K562 (cell line): ENCODE measurements at regions not wholly inside any gene's neighbourhood (a gene's known extent, or its start where the extent isn't known, plus 50 kb on each side); places are given as distances from the start of the nearest gene placed in this dataset.

Experiments used
- ATAC-seq: fragments of 200-7000 bp; cut with Tn5 transposase; 3 replicates; pipeline ENCODE4 v1.9.1; 2020; ENCODE audit warnings: moderate library complexity
- BruUV-seq: library from RNA; stranded (reverse); fragments of 400-500 nt; replicated peaks from 2 replicates; lab custom pipeline; 2021; lab: Mats Ljungman, UMichigan
- CTCF ChIA-PET: fragments of 300-600 bp; formaldehyde crosslinking; extraction: SDS; loops from one replicate; lab custom pipeline; 2021; ENCODE audit warnings: low intra/inter-chr PET ratio; lab: Yijun Ruan, JAX
- POLR2A ChIA-PET: fragments of 300-600, 350-650 bp; sonication (Branson Sonifier 250); formaldehyde crosslinking; extraction: SDS; loops from one replicate; lab custom pipeline; 2021; ENCODE audit warnings: antibody characterized with exemption, inconsistent platforms; lab: Yijun Ruan, JAX
- DNase-seq, 4 experiments: peaks; one replicate each; pipeline versions ENCODE4 v3.0.0 to v3.0.0-alpha.2; 2011 to 2018; ENCODE audit warnings: low spot score in 3 of 4, mixed read lengths in 3 of 4; ENCODE audit errors: extremely low read depth in 1 of 4
- FAIRE-seq: peaks from 2 replicates; lab custom pipeline; 2011; peaks lifted over from hg19 to GRCh38; lab: Jason Lieb, UNC
- H2AFZ ChIP-seq: 2 replicates; pipeline ENCODE4 v1.6.0; 2011; ENCODE audit warnings: low read depth, low read length, control low read depth, inconsistent platforms
- H3K27ac ChIP-seq: fragments of 200-600 bp; 3 replicates; pipeline ENCODE4 v1.8.0; 2011; ENCODE audit warnings: low read depth, mild to moderate bottlenecking, control low read depth, inconsistent platforms, low read length, moderate library complexity, mixed read lengths; ENCODE audit errors: extremely low read depth
- H3K27me3 ChIP-seq, 2 experiments: fragments of 300-600 bp in 1 of 2; 2 replicates in 1 of 2; 3 replicates in 1 of 2; pipeline versions ENCODE4 v1.6.0 to v1.8.0; 2011; ENCODE audit warnings: inconsistent platforms in 2 of 2, low read length in 2 of 2, mild to moderate bottlenecking in 1 of 2, mixed read lengths in 1 of 2, moderate library complexity in 1 of 2; ENCODE audit not compliant: control insufficient read depth in 2 of 2, insufficient read depth in 2 of 2
- H3K36me3 ChIP-seq: fragments of 300-600 bp; 3 replicates; pipeline ENCODE4 v1.8.0; 2011; ENCODE audit warnings: mild to moderate bottlenecking, low read length, inconsistent platforms; ENCODE audit not compliant: control insufficient read depth, insufficient read depth
- H3K4me1 ChIP-seq, 2 experiments: fragments of 200-600 bp in 1 of 2; replicated peaks in 1 of 2; 2 replicates in 1 of 2; 3 replicates in 1 of 2; pipeline versions ENCODE4 v1.5.1 to v1.8.0; 2011; ENCODE audit warnings: inconsistent platforms in 2 of 2, low read length in 2 of 2, mild to moderate bottlenecking in 1 of 2, mixed read lengths in 1 of 2, moderate library complexity in 1 of 2; ENCODE audit not compliant: control insufficient read depth in 2 of 2, insufficient read depth in 2 of 2
- H3K4me2 ChIP-seq: 2 replicates; pipeline ENCODE4 v1.6.1; 2011; ENCODE audit warnings: low read length, control low read depth, inconsistent platforms, mixed read lengths; ENCODE audit not compliant: insufficient read depth
- H3K4me3 ChIP-seq: fragments of 200-600 bp; sonication (generic), shearing (Covaris generic); 2 replicates; pipeline ENCODE4 v1.5.1; 2016; ENCODE audit warnings: control low read depth, inconsistent platforms
- H3K79me2 ChIP-seq: fragments of 200-600 bp; 3 replicates; pipeline ENCODE4 v1.8.0; 2011; ENCODE audit warnings: low read length, inconsistent platforms; ENCODE audit not compliant: control insufficient read depth, insufficient read depth
- H3K9ac ChIP-seq, 2 experiments: 2 replicates each; pipeline versions ENCODE4 v1.6.0 to v1.6.1; 2011; ENCODE audit warnings: low read depth in 2 of 2, low read length in 2 of 2, control low read depth in 1 of 2, inconsistent platforms in 1 of 2, mild to moderate bottlenecking in 1 of 2, mixed read lengths in 1 of 2; ENCODE audit not compliant: insufficient read depth in 1 of 2
- H3K9me1 ChIP-seq: one replicate; pipeline ENCODE4 v1.6.0; 2011; ENCODE audit warnings: inconsistent platforms, mild to moderate bottlenecking, low read length, moderate library complexity; ENCODE audit not compliant: control insufficient read depth, insufficient read depth
- H3K9me3 ChIP-seq: replicated peaks from 2 replicates; pipeline ENCODE4 v1.5.1; 2011; ENCODE audit warnings: low read depth, low read length, inconsistent platforms; ENCODE audit not compliant: control insufficient read depth, insufficient read depth
- H4K20me1 ChIP-seq: replicated peaks from 2 replicates; pipeline ENCODE4 v1.6.1; 2011; ENCODE audit warnings: low read length, inconsistent platforms, mixed read lengths; ENCODE audit not compliant: control insufficient read depth, insufficient read depth
- BCL6 ChIP-seq: fragments of 250-450 bp; sonication (Bioruptor Pico); IDR thresholded peaks from 2 replicates; pipeline ENCODE4 v1.4.0; 2020
- HNRNPK ChIP-seq: fragments of 200-400 bp; formaldehyde crosslinking; IDR thresholded peaks from one replicate; pipeline ENCODE4 v1.6.1; 2018; ENCODE audit warnings: mild to moderate bottlenecking, low read depth, low read length; ENCODE audit not compliant: poor library complexity, severe bottlenecking
- KHSRP ChIP-seq: fragments of 450-650 bp; IDR thresholded peaks from 2 replicates; pipeline ENCODE4 v1.6.1; 2017
- KLF1 ChIP-seq: fragments of 450-650 bp; IDR thresholded peaks from 2 replicates; pipeline ENCODE4 v1.6.1; 2016; ENCODE audit warnings: missing genetic modification characterization, missing compliant biosample characterization
- NFYB ChIP-seq: IDR thresholded peaks from 2 replicates; pipeline ENCODE4 v1.6.1; 2011; ENCODE audit warnings: mild to moderate bottlenecking, moderate library complexity; ENCODE audit not compliant: insufficient read length; ENCODE audit errors: extremely low read depth
- NR2C2 ChIP-seq, 2 experiments: fragments of 200-800 bp in 1 of 2; sonication (Bioruptor generic) in 1 of 2; sonication (generic) in 1 of 2; formaldehyde crosslinking in 1 of 2; IDR thresholded peaks; 2 replicates each; pipeline versions ENCODE4 v1.6.1 to v1.8.0; 2016 to 2022; ENCODE audit warnings: mild to moderate bottlenecking in 1 of 2, missing compliant biosample characterization in 1 of 2, missing genetic modification characterization in 1 of 2, missing genetic modification reagents in 1 of 2
- ZBTB2 ChIP-seq: fragments of 450-650 bp; IDR thresholded peaks from 2 replicates; pipeline ENCODE4 v1.6.1; 2016; ENCODE audit warnings: antibody characterized with exemption
- ZNF175 ChIP-seq: fragments of 200-800 bp; sonication (Bioruptor generic); IDR thresholded peaks from 2 replicates; pipeline ENCODE4 v1.6.1; 2016; ENCODE audit warnings: low read depth, mild to moderate bottlenecking, missing genetic modification characterization, missing compliant biosample characterization
- WGBS: fragments of 100-300 bp; shearing (Covaris generic); methylation state at CpG from one replicate; pipeline ENCODE4 v1.1.6; 2016; ENCODE audit warnings: low coverage, mixed read lengths; ENCODE audit not compliant: insufficient coverage; ENCODE audit errors: missing lambda C conversion rate; 5-methylcytosine and 5-hydroxymethylcytosine counted together
- in situ Hi-C: fragments of 300-500 bp; cut with MboI; formaldehyde crosslinking; loops from 4 replicates; pipeline ENCODE4 v1.15.0; 2018; ENCODE audit warnings: inconsistent platforms, mixed read lengths
- intact Hi-C: fragments of 100-400 bp; cut with micrococcal nuclease; formaldehyde crosslinking; loops from 2 replicates; pipeline ENCODE4 v1.14.2; 2022

- ATAC-seq (peak; percentile 85), DNase-seq (peak in 3 of 4 experiments; percentile 17 to 30 (median 25)), FAIRE-seq (peak; percentile 82)
- CTCF ChIA-PET, result no interaction called here
- Histone ChIP-seq H3K4me1 (no peaks in the 10 kb centered on the region; a peak in 1 of 5 replicates), H3K9ac (no peak overlapping the region), H3K4me3 (no peak overlapping the region), H2AFZ (no peak overlapping the region), H4K20me1 (no peaks in the 10 kb centered on the region), H3K79me2 (peaks cover 6% of the 10 kb centered on the region; the same call in 1 of the 3 replicates), H3K36me3 (peaks cover 2% of the 10 kb centered on the region), H3K27ac (no peak overlapping the region), H3K9me1 (no peaks in the 10 kb centered on the region), H3K27me3 (no peaks in the 10 kb centered on the region), H3K9me3 (no peaks in the 10 kb centered on the region), H3K4me2 (no peak overlapping the region)
- BruUV-seq, result no TSS peak
- in situ Hi-C loops (no loop called here), intact Hi-C loops (no loop called here)
- WGBS, result 31% methylated on average over 2 of the region's 2 CpGs
- TF ChIP-seq HNRNPK (no peak), ZNF175 (CRISPR knock-in tag) (no peak), KLF1 (no peak), BCL6 (CRISPR knock-in tag) (no peak), ZBTB2 (no peak), NR2C2 (CRISPR knock-in tag; IDR thresholded peaks at IDR 0.05) (no peak), NR2C2 (tag; IDR thresholded peaks at IDR 0.05) (peak; percentile 41; the same call in 1 of the 2 replicates), NFYB (peak; percentile 15), KHSRP (no peak)
- POLR2A ChIA-PET, result no interaction called here
These were observed 659.0 kb downstream of the NTRK3 start for GRCh38 chr15:87597346-87598052.
